ENCODE measurements at regions not wholly inside any gene's neighbourhood (a gene's known extent, or its start where the extent isn't known, plus 50 kb on each side); places are given as distances from the start of the nearest gene placed in this dataset.

- Mint-ChIP-seq H3K9me3 (peaks cover 4% of the 10 kb centered on the region), H3K4me1 (ENCODE audit: low read depth) (no peaks in the 10 kb centered on the region), H3K36me3 (ENCODE audit: low read depth) (no peaks in the 10 kb centered on the region), H3K4me3 (no peak overlapping the region), H3K27me3 (ENCODE audit: low read depth) (no peaks in the 10 kb centered on the region), H3K27ac (no peak overlapping the region)
- CTCF ChIA-PET, result interaction anchor here (1.1 kb wide), 1 partner anchor 57 kb away, joined by 3 read pairs; no protein-coding TSS in a partner anchor
- DNase-seq, result no peak
- intact Hi-C loops (cut with micrococcal nuclease), result no loop called here
Observed at GRCh38 chr9:23526806-23527205, 299.2 kb downstream of the ELAVL2 start.

- Mint-ChIP-seq H3K4me3 (no peak overlapping the region), H3K27ac (no peak overlapping the region), H3K36me3 (ENCODE audit: low read depth) (no peaks in the 10 kb centered on the region), H3K9me3 (peaks cover 4% of the 10 kb centered on the region), H3K4me1 (ENCODE audit: low read depth) (peaks cover 2% of the 10 kb centered on the region), H3K27me3 (ENCODE audit: low read depth) (peaks cover 4% of the 10 kb centered on the region)
- intact Hi-C loops (cut with micrococcal nuclease), result no loop called here
- no peak for DNase-seq
- CTCF ChIA-PET, result no interaction called here
Observed at GRCh38 chr9:23532282-23532681, 293.8 kb downstream of the ELAVL2 start.

- intact Hi-C loops (cut with micrococcal nuclease), result no loop called here
- H3K4me3 Mint-ChIP-seq, result no peak overlapping the region
- H3K27me3 Mint-ChIP-seq (ENCODE audit: low read depth), result peaks cover 9% of the 10 kb centered on the region
- CTCF ChIA-PET, result no interaction called here
- peaks cover 5% of the 10 kb centered on the region for H3K4me1 Mint-ChIP-seq (ENCODE audit: low read depth)
- H3K9me3 Mint-ChIP-seq, result peaks cover 2% of the 10 kb centered on the region
- no peak for DNase-seq
- no peaks in the 10 kb centered on the region for H3K36me3 Mint-ChIP-seq (ENCODE audit: low read depth)
- no peak overlapping the region for H3K27ac Mint-ChIP-seq
Observed at GRCh38 chr9:23537192-23538066, 288.6 kb downstream of the ELAVL2 start.

- Mint-ChIP-seq H3K36me3 (ENCODE audit: low read depth) (no peaks in the 10 kb centered on the region), H3K4me1 (ENCODE audit: low read depth) (peaks cover 5% of the 10 kb centered on the region), H3K27ac (no peak overlapping the region), H3K27me3 (ENCODE audit: low read depth) (peaks cover 9% of the 10 kb centered on the region), H3K9me3 (peaks cover 3% of the 10 kb centered on the region), H3K4me3 (no peak overlapping the region)
- intact Hi-C loops (cut with micrococcal nuclease), result no loop called here
- DNase-seq, result no peak
- CTCF ChIA-PET, result interaction anchor here (0.6 kb wide), 1 partner anchor 212 kb away, joined by 3 read pairs; no protein-coding TSS in a partner anchor
Observed at GRCh38 chr9:23538067-23538402, 288.0 kb downstream of the ELAVL2 start.

- Mint-ChIP-seq H3K9me3 (peaks cover 5% of the 10 kb centered on the region), H3K36me3 (ENCODE audit: low read depth) (no peaks in the 10 kb centered on the region), H3K27me3 (ENCODE audit: low read depth) (peaks cover 9% of the 10 kb centered on the region), H3K4me3 (no peak overlapping the region), H3K27ac (no peak overlapping the region), H3K4me1 (ENCODE audit: low read depth) (peaks cover 5% of the 10 kb centered on the region)
- intact Hi-C loops (cut with micrococcal nuclease), result no loop called here
- no peak for DNase-seq
- CTCF ChIA-PET, result interaction anchor here (0.6 kb wide), 1 partner anchor 211 kb away, joined by 3 read pairs; no protein-coding TSS in a partner anchor
Observed at GRCh38 chr9:23538461-23539003, 287.5 kb downstream of the ELAVL2 start.

- no peak overlapping the region for H3K4me3 Mint-ChIP-seq
- DNase-seq, result no peak
- peaks cover 5% of the 10 kb centered on the region for H3K4me1 Mint-ChIP-seq (ENCODE audit: low read depth)
- intact Hi-C loops (cut with micrococcal nuclease), result no loop called here
- H3K9me3 Mint-ChIP-seq, result peaks cover 8% of the 10 kb centered on the region
- H3K27me3 Mint-ChIP-seq (ENCODE audit: low read depth), result peaks cover 9% of the 10 kb centered on the region
- no peaks in the 10 kb centered on the region for H3K36me3 Mint-ChIP-seq (ENCODE audit: low read depth)
- no peak overlapping the region for H3K27ac Mint-ChIP-seq
- CTCF ChIA-PET, result no interaction called here
Observed at GRCh38 chr9:23539311-23539710, 286.7 kb downstream of the ELAVL2 start.

GRCh38 chr9:23541976-23542375 lies 284.1 kb downstream of the ELAVL2 start:
- intact Hi-C loops (cut with micrococcal nuclease), result no loop called here
- DNase-seq, result no peak
- H3K36me3 Mint-ChIP-seq (ENCODE audit: low read depth), result no peaks in the 10 kb centered on the region
- no peak overlapping the region for H3K27ac Mint-ChIP-seq
- peaks cover 10% of the 10 kb centered on the region for H3K9me3 Mint-ChIP-seq
- peaks cover 5% of the 10 kb centered on the region for H3K4me1 Mint-ChIP-seq (ENCODE audit: low read depth)
- H3K27me3 Mint-ChIP-seq (ENCODE audit: low read depth), result peaks cover 8% of the 10 kb centered on the region
- CTCF ChIA-PET, result no interaction called here
- no peak overlapping the region for H3K4me3 Mint-ChIP-seq

- CTCF ChIA-PET, result no interaction called here
- H3K9me3 Mint-ChIP-seq, result peaks cover 10% of the 10 kb centered on the region
- no peaks in the 10 kb centered on the region for H3K36me3 Mint-ChIP-seq (ENCODE audit: low read depth)
- intact Hi-C loops (cut with micrococcal nuclease), result no loop called here
- peaks cover 1% of the 10 kb centered on the region for H3K4me1 Mint-ChIP-seq (ENCODE audit: low read depth)
- no peak overlapping the region for H3K27ac Mint-ChIP-seq
- DNase-seq, result no peak
- H3K4me3 Mint-ChIP-seq, result no peak overlapping the region
- peaks cover 4% of the 10 kb centered on the region for H3K27me3 Mint-ChIP-seq (ENCODE audit: low read depth)
Observed at GRCh38 chr9:23542438-23542837, 283.6 kb downstream of the ELAVL2 start.

- Mint-ChIP-seq H3K27me3 (ENCODE audit: low read depth) (peaks cover 2% of the 10 kb centered on the region), H3K36me3 (ENCODE audit: low read depth) (no peaks in the 10 kb centered on the region), H3K4me3 (no peak overlapping the region), H3K4me1 (ENCODE audit: low read depth) (no peaks in the 10 kb centered on the region), H3K9me3 (peaks cover 12% of the 10 kb centered on the region), H3K27ac (no peak overlapping the region)
- CTCF ChIA-PET, result no interaction called here
- intact Hi-C loops (cut with micrococcal nuclease), result no loop called here
- DNase-seq, result no peak
Observed at GRCh38 chr9:23542927-23543326, 283.1 kb downstream of the ELAVL2 start.

GRCh38 chr9:23543419-23543818 lies 282.6 kb downstream of the ELAVL2 start:
- Mint-ChIP-seq H3K9me3 (peaks cover 12% of the 10 kb centered on the region), H3K27me3 (ENCODE audit: low read depth) (no peaks in the 10 kb centered on the region), H3K4me1 (ENCODE audit: low read depth) (no peaks in the 10 kb centered on the region), H3K27ac (no peak overlapping the region), H3K36me3 (ENCODE audit: low read depth) (no peaks in the 10 kb centered on the region), H3K4me3 (no peak overlapping the region)
- CTCF ChIA-PET, result interaction anchor here (0.5 kb wide), 1 partner anchor 196 kb away, joined by 4 read pairs; no protein-coding TSS in a partner anchor
- intact Hi-C loops (cut with micrococcal nuclease), result no loop called here
- DNase-seq, result no peak

- intact Hi-C loops (cut with micrococcal nuclease), result no loop called here
- DNase-seq, result no peak
- Mint-ChIP-seq H3K27me3 (ENCODE audit: low read depth) (no peaks in the 10 kb centered on the region), H3K4me1 (ENCODE audit: low read depth) (no peaks in the 10 kb centered on the region), H3K9me3 (peaks cover 11% of the 10 kb centered on the region), H3K4me3 (no peak overlapping the region), H3K27ac (no peak overlapping the region), H3K36me3 (ENCODE audit: low read depth) (no peaks in the 10 kb centered on the region)
- CTCF ChIA-PET, result no interaction called here
Observed at GRCh38 chr9:23545728-23546127, 280.3 kb downstream of the ELAVL2 start.

GRCh38 chr9:23551311-23551721 lies 274.7 kb downstream of the ELAVL2 start:
- no peak overlapping the region for H3K4me3 Mint-ChIP-seq
- no peaks in the 10 kb centered on the region for H3K36me3 Mint-ChIP-seq (ENCODE audit: low read depth)
- peaks cover 4% of the 10 kb centered on the region for H3K9me3 Mint-ChIP-seq
- no peak overlapping the region for H3K27ac Mint-ChIP-seq
- intact Hi-C loops (cut with micrococcal nuclease), result no loop called here
- no peaks in the 10 kb centered on the region for H3K27me3 Mint-ChIP-seq (ENCODE audit: low read depth)
- no peaks in the 10 kb centered on the region for H3K4me1 Mint-ChIP-seq (ENCODE audit: low read depth)
- DNase-seq, result no peak
- CTCF ChIA-PET, result no interaction called here

All from activated naive CD4-positive, alpha-beta T cell treated with anti-CD3 and anti-CD28 coated beads for 36 hours (primary cell).